ENCODE measurements at regions not wholly inside any gene's neighbourhood (a gene's known extent, or its start where the extent isn't known, plus 50 kb on each side); places are given as distances from the start of the nearest gene placed in this dataset.
"Not testable (repeated sequence)": the region's sequence is repeated elsewhere in the genome, so short reads cannot be mapped to it uniquely, and the experiment has no call there.

- not testable (repeated sequence) for H3K36me3 ChIP-seq; H3K27ac ChIP-seq; DNase-seq; H3K4me3 ChIP-seq; H3K9me3 ChIP-seq (replicated peaks); H3K4me1 ChIP-seq; H3K27me3 ChIP-seq
Observed at GRCh38 chr3:109705133-109705532, 367.8 kb upstream of the DPPA4 start.

- H3K27me3 ChIP-seq: no peaks in the 10 kb centered on the region
- no peaks in the 10 kb centered on the region for H3K4me1 ChIP-seq
- no peak overlapping the region for H3K27ac ChIP-seq
- DNase-seq: no peak
- H3K4me3 ChIP-seq: no peak overlapping the region
- no peaks in the 10 kb centered on the region for H3K36me3 ChIP-seq
- H3K9me3 ChIP-seq (replicated peaks): no peaks in the 10 kb centered on the region
Observed at GRCh38 chr3:109707617-109708016, 370.3 kb upstream of the DPPA4 start.

- H3K4me3 ChIP-seq: no peak overlapping the region
- H3K27ac ChIP-seq: no peak overlapping the region
- H3K36me3 ChIP-seq: no peaks in the 10 kb centered on the region
- H3K4me1 ChIP-seq: no peaks in the 10 kb centered on the region
- no peak for DNase-seq
- H3K27me3 ChIP-seq: no peaks in the 10 kb centered on the region
- H3K9me3 ChIP-seq (replicated peaks): no peaks in the 10 kb centered on the region
Observed at GRCh38 chr3:109713288-109713687, 375.9 kb upstream of the DPPA4 start.

- Histone ChIP-seq H3K36me3 (no peaks in the 10 kb centered on the region), H3K27ac (no peak overlapping the region), H3K9me3 (replicated peaks) (no peaks in the 10 kb centered on the region), H3K4me3 (no peak overlapping the region), H3K4me1 (no peaks in the 10 kb centered on the region), H3K27me3 (no peaks in the 10 kb centered on the region)
- DNase-seq: no peak
Observed at GRCh38 chr3:109715707-109716106, 378.4 kb upstream of the DPPA4 start.

- H3K27me3 ChIP-seq: no peaks in the 10 kb centered on the region
- H3K36me3 ChIP-seq: no peaks in the 10 kb centered on the region
- H3K9me3 ChIP-seq (replicated peaks): no peaks in the 10 kb centered on the region
- no peak overlapping the region for H3K4me3 ChIP-seq
- no peaks in the 10 kb centered on the region for H3K4me1 ChIP-seq
- no peak overlapping the region for H3K27ac ChIP-seq
- DNase-seq: no peak
Observed at GRCh38 chr3:109718850-109719249, 381.5 kb upstream of the DPPA4 start.

GRCh38 chr3:109728861-109729494, 391.6 kb upstream of the DPPA4 start:
- H3K9me3 ChIP-seq (replicated peaks): no peaks in the 10 kb centered on the region
- no peaks in the 10 kb centered on the region for H3K36me3 ChIP-seq
- H3K4me1 ChIP-seq: no peaks in the 10 kb centered on the region
- no peak overlapping the region for H3K4me3 ChIP-seq
- DNase-seq: no peak
- H3K27me3 ChIP-seq: no peaks in the 10 kb centered on the region
- H3K27ac ChIP-seq: no peak overlapping the region

- Histone ChIP-seq H3K27me3 (no peaks in the 10 kb centered on the region), H3K9me3 (replicated peaks) (no peaks in the 10 kb centered on the region), H3K36me3 (no peaks in the 10 kb centered on the region), H3K4me1 (no peaks in the 10 kb centered on the region), H3K4me3 (no peak overlapping the region), H3K27ac (no peak overlapping the region)
- DNase-seq: peak; percentile 39 to 63
Observed at GRCh38 chr3:109731639-109732473, 394.5 kb upstream of the DPPA4 start.

- Histone ChIP-seq H3K27me3 (no peaks in the 10 kb centered on the region), H3K27ac (no peak overlapping the region), H3K36me3 (no peaks in the 10 kb centered on the region), H3K4me3 (no peak overlapping the region), H3K9me3 (replicated peaks) (no peaks in the 10 kb centered on the region), H3K4me1 (no peaks in the 10 kb centered on the region)
- DNase-seq: no peak
Observed at GRCh38 chr3:109743981-109744380, 406.6 kb upstream of the DPPA4 start.

- H3K4me3 ChIP-seq: no peak overlapping the region
- H3K27ac ChIP-seq: no peak overlapping the region
- no peak for DNase-seq
- no peaks in the 10 kb centered on the region for H3K27me3 ChIP-seq
- no peaks in the 10 kb centered on the region for H3K36me3 ChIP-seq
- H3K4me1 ChIP-seq: no peaks in the 10 kb centered on the region
- H3K9me3 ChIP-seq (replicated peaks): no peaks in the 10 kb centered on the region
Observed at GRCh38 chr3:109772520-109772919, 435.2 kb upstream of the DPPA4 start.

GRCh38 chr3:109774108-109774507, 436.8 kb upstream of the DPPA4 start:
- Histone ChIP-seq H3K4me3 (no peak overlapping the region), H3K36me3 (no peaks in the 10 kb centered on the region), H3K27ac (no peak overlapping the region), H3K27me3 (no peaks in the 10 kb centered on the region), H3K9me3 (replicated peaks) (no peaks in the 10 kb centered on the region), H3K4me1 (no peaks in the 10 kb centered on the region)
- no peak for DNase-seq

GRCh38 chr3:109784285-109784684, 446.9 kb upstream of the DPPA4 start:
- no peaks in the 10 kb centered on the region for H3K27me3 ChIP-seq
- no peaks in the 10 kb centered on the region for H3K4me1 ChIP-seq
- H3K9me3 ChIP-seq (replicated peaks): no peaks in the 10 kb centered on the region
- DNase-seq: no peak
- no peaks in the 10 kb centered on the region for H3K36me3 ChIP-seq
- H3K27ac ChIP-seq: no peak overlapping the region
- H3K4me3 ChIP-seq: no peak overlapping the region

GRCh38 chr3:109784852-109785631, 447.7 kb upstream of the DPPA4 start:
- H3K4me1 ChIP-seq: no peaks in the 10 kb centered on the region
- DNase-seq: no peak
- no peak overlapping the region for H3K4me3 ChIP-seq
- no peaks in the 10 kb centered on the region for H3K27me3 ChIP-seq
- H3K27ac ChIP-seq: no peak overlapping the region
- no peaks in the 10 kb centered on the region for H3K36me3 ChIP-seq
- H3K9me3 ChIP-seq (replicated peaks): no peaks in the 10 kb centered on the region

GRCh38 chr3:109803274-109803673, 465.9 kb upstream of the DPPA4 start:
- H3K9me3 ChIP-seq (replicated peaks): no peaks in the 10 kb centered on the region
- peak in 1 of 2 experiments; percentile 9 for DNase-seq
- no peaks in the 10 kb centered on the region for H3K36me3 ChIP-seq
- peaks cover 5% of the 10 kb centered on the region; the same call in 1 of the 2 replicates for H3K4me1 ChIP-seq
- no peak overlapping the region for H3K27ac ChIP-seq
- H3K4me3 ChIP-seq: no peak overlapping the region
- no peaks in the 10 kb centered on the region for H3K27me3 ChIP-seq

- Histone ChIP-seq H3K4me1 (peaks cover 5% of the 10 kb centered on the region; the same call in 1 of the 2 replicates), H3K9me3 (replicated peaks) (no peaks in the 10 kb centered on the region), H3K4me3 (no peak overlapping the region), H3K27me3 (no peaks in the 10 kb centered on the region), H3K27ac (no peak overlapping the region), H3K36me3 (no peaks in the 10 kb centered on the region)
- DNase-seq: no peak
Observed at GRCh38 chr3:109804697-109805096, 467.4 kb upstream of the DPPA4 start.

- Histone ChIP-seq H3K36me3 (no peaks in the 10 kb centered on the region), H3K27me3 (no peaks in the 10 kb centered on the region), H3K27ac (no peak overlapping the region), H3K4me3 (peak overlapping the region; percentile 20; the same call in 1 of the 2 replicates), H3K4me1 (peaks cover 5% of the 10 kb centered on the region; the same call in 1 of the 2 replicates), H3K9me3 (replicated peaks) (no peaks in the 10 kb centered on the region)
- DNase-seq: peak in 1 of 2 experiments; percentile 10
Observed at GRCh38 chr3:109806929-109807328, 469.6 kb upstream of the DPPA4 start.

All from SJCRH30 (cell line).